ENCODE measurements at regions not wholly inside any gene's neighbourhood (a gene's known extent, or its start where the extent isn't known, plus 50 kb on each side); places are given as distances from the start of the nearest gene placed in this dataset.

DNA sequence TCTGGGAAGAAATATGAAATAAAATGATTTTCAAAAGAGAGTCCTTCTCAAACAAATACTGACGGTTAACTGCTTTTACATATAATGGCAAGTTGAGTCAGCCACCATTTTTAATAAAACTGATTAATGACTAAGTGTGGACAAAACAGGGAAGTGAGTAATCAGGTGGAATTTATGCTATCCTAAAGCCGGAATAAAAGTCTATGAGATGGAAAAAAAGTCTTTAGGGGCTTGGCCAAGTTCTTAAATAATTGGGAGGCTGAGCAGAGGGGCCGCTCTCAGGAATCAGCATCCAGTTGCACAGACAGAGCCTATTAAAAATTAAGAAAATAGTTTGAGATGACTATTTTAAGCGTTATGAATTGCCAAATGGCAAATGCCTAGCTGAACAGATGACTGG lies 58.6 kb upstream of the AFF3 start:
- Histone ChIP-seq H3K27ac (no peak overlapping the region), H3K4me1 (peaks cover 21% of the 10 kb centered on the region), H3K36me3 (ENCODE audit: insufficient read depth in 1 of 2, low read depth in 1 of 2) (no peaks in the 10 kb centered on the region), H3K4me3 (no peak overlapping the region), H3K9me3 (no peaks in the 10 kb centered on the region), H3K27me3 (ENCODE audit: insufficient read depth in 3 of 3, low read length in 2 of 3) (no peaks in the 10 kb centered on the region)
- ATAC-seq: no peak
- DNase-seq: no peak
- intact Hi-C loops (cut with DNase I): no loop called here
- TF ChIP-seq, protein P1, sequence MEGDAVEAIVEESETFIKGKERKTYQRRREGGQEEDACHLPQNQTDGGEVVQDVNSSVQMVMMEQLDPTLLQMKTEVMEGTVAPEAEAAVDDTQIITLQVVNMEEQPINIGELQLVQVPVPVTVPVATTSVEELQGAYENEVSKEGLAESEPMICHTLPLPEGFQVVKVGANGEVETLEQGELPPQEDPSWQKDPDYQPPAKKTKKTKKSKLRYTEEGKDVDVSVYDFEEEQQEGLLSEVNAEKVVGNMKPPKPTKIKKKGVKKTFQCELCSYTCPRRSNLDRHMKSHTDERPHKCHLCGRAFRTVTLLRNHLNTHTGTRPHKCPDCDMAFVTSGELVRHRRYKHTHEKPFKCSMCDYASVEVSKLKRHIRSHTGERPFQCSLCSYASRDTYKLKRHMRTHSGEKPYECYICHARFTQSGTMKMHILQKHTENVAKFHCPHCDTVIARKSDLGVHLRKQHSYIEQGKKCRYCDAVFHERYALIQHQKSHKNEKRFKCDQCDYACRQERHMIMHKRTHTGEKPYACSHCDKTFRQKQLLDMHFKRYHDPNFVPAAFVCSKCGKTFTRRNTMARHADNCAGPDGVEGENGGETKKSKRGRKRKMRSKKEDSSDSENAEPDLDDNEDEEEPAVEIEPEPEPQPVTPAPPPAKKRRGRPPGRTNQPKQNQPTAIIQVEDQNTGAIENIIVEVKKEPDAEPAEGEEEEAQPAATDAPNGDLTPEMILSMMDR (IDR thresholded peaks at IDR 0.05): no peak
- WGBS, 3 donors: 76 to 87% (median 79%) methylated on average over 4 of the region's 4 CpGs

DNA sequence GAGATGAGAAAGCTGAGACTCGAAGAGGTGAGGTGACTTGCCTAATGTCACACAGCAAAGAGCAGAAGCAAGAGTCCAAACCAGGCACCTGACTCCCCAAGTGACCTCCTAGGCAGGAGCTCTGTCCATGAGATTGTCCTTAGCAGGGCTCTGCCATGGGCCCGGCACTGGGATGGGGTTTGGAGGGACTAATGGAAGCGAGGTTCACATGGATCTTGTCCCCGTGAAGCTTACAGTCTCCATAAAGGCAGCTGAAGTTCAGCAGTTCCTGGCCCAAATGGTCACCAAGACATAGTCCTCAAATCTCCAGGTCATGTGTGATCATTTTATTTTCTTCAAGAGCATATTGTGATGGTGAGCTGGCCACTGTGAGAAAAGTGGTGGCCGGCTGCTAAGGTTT lies 57.0 kb upstream of the AFF3 start:
- Histone ChIP-seq H3K36me3 (ENCODE audit: insufficient read depth in 1 of 2, low read depth in 1 of 2) (no peaks in the 10 kb centered on the region), H3K27ac (no peak overlapping the region), H3K9me3 (no peaks in the 10 kb centered on the region), H3K4me3 (no peak overlapping the region), H3K4me1 (peaks cover 21% of the 10 kb centered on the region), H3K27me3 (ENCODE audit: insufficient read depth in 3 of 3, low read length in 2 of 3) (no peaks in the 10 kb centered on the region)
- DNase-seq: no peak
- TF ChIP-seq, protein P1 (IDR thresholded peaks at IDR 0.05): no peak
- no peak for ATAC-seq
- 96 to 98% (median 96%) methylated on average over 5 of the region's 5 CpGs for WGBS, 3 donors
- intact Hi-C loops (cut with DNase I): no loop called here

DNA sequence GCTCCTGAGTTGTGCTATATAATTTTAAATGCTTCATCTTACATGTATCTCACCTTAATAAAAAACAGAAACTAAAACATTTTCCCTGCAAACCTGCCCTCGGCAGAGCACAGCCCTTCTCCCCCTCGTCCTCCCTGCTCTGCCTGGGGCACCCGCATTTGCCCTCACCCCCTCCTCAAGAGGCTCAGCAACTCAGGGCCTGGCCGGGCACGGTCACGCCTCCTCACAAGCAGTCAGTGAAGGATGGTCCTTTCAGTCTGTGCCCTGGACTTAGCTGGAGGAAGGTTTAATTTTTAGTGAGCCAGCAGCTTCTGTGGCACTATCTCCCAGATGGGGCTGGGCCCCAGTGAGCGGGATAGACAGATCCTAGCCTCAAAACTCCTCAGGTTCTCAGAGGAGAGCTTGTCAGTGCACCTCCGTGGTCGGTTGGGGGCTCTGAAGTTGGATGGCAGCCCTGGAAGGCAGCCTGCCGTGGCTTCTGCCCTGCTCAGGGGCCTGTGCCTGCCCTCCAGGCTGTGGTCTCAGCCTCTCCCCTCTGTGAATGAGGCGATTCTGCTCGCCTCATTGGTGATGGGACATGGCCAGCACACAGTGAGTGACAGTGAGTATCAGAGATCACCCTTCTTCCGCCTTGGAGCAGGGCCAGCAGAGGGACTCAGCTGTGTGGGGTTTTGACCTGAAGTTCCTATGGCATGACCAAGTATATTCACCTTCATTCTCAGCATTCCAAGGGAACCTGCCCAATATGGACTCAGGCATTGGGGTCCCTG lies 56.3 kb upstream of the AFF3 start:
- H3K27me3 ChIP-seq (ENCODE audit: insufficient read depth in 3 of 3, low read length in 2 of 3): no peaks in the 10 kb centered on the region
- H3K4me1 ChIP-seq: peaks cover 21% of the 10 kb centered on the region
- intact Hi-C loops (cut with DNase I): no loop called here
- 72 to 83% (median 72%) methylated on average over 13 of the region's 13 CpGs for WGBS, 3 donors
- H3K36me3 ChIP-seq (ENCODE audit: insufficient read depth in 1 of 2, low read depth in 1 of 2): no peaks in the 10 kb centered on the region
- TF ChIP-seq, protein P1 (IDR thresholded peaks at IDR 0.05): no peak
- no peaks in the 10 kb centered on the region for H3K9me3 ChIP-seq
- DNase-seq (no peak), ATAC-seq (no peak)
- no peak overlapping the region for H3K4me3 ChIP-seq
- peak overlapping the region; percentile 47 for H3K27ac ChIP-seq

DNA sequence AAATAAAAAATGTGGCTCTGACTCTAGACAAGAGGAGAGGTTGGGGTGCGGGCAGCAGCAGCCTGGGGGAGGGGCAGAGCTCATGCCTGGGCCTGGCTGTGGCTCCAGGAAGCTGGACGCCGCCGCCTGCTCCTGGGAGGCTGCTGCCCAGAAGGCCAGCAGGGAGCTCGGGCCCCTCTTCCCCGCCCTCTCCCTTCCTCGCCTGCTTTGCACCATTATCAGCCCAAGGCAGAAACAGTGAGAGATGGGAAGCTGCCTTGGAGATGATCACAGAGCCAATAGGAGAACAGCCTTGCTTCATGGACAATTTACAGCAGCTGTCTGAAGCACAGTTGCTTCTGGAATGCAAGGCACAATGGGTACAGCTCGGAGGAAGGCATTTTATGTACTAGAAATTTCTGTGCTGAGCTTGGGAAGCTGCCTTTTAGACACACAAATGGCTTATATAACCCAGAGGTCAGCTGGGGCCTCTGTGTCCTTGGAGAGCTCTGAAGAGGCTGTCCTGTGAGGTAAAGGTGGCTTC lies 55.3 kb upstream of the AFF3 start:
- H3K36me3 ChIP-seq (ENCODE audit: insufficient read depth in 1 of 2, low read depth in 1 of 2): no peaks in the 10 kb centered on the region
- intact Hi-C loops (cut with DNase I): no loop called here
- H3K4me1 ChIP-seq: peaks cover 27% of the 10 kb centered on the region
- no peaks in the 10 kb centered on the region for H3K9me3 ChIP-seq
- TF ChIP-seq, protein P1 (IDR thresholded peaks at IDR 0.05): no peak
- DNase-seq (peak; percentile 50 to 70), ATAC-seq (peak; percentile 44 to 76 (median 60))
- H3K4me3 ChIP-seq: no peak overlapping the region
- no peaks in the 10 kb centered on the region for H3K27me3 ChIP-seq (ENCODE audit: insufficient read depth in 3 of 3, low read length in 2 of 3)
- peak overlapping the region; percentile 47 for H3K27ac ChIP-seq
- WGBS, 3 donors: 13 to 20% (median 19%) methylated on average over 8 of the region's 8 CpGs
